H1 (cell line): ENCODE measurements at regions not wholly inside any gene's neighbourhood (a gene's known extent, or its start where the extent isn't known, plus 50 kb on each side); places are given as distances from the start of the nearest gene placed in this dataset.

Experiments
- CTCF ChIA-PET: fragments of 300-600 bp; sonication (Branson Sonifier 250); formaldehyde crosslinking; loops from one replicate; lab custom pipeline; 2021; ENCODE audit not compliant: partially characterized antibody; lab: Charles Lee
- POLR2A ChIA-PET: fragments of 300-600 bp; sonication (Branson Sonifier 250); formaldehyde crosslinking; loops from one replicate; lab custom pipeline; 2021; ENCODE audit warnings: inconsistent platforms; ENCODE audit not compliant: partially characterized antibody; lab: Charles Lee
- DNase-seq, 2 experiments: peaks; one replicate each; pipeline versions ENCODE4 v3.0.0 to v3.0.0-alpha.2; 2010 to 2022; ENCODE audit warnings: low spot score in 2 of 2, low read depth in 1 of 2, mixed read lengths in 1 of 2
- FAIRE-seq: peaks from 2 replicates; lab custom pipeline; 2011; peaks lifted over from hg19 to GRCh38; lab: Jason Lieb, UNC
- H2AFZ ChIP-seq: 2 replicates; pipeline ENCODE4 v1.8.1; 2012; ENCODE audit warnings: low read length, inconsistent platforms
- H2AK5ac ChIP-seq: 2 replicates; pipeline ENCODE4 v1.6.1; 2013; ENCODE audit warnings: low read depth, low read length
- H2BK120ac ChIP-seq: replicated peaks from 2 replicates; pipeline ENCODE3; 2013; ENCODE audit warnings: low read depth, low read length, inconsistent platforms
- H2BK12ac ChIP-seq: 2 replicates; pipeline ENCODE4 v1.6.1; 2013; ENCODE audit warnings: low read depth, low read length
- H2BK15ac ChIP-seq: 2 replicates; pipeline ENCODE4 v1.6.1; 2013; ENCODE audit warnings: low read length
- H2BK20ac ChIP-seq: 2 replicates; pipeline ENCODE4 v1.6.1; 2013; ENCODE audit warnings: low read length
- H2BK5ac ChIP-seq: 2 replicates; pipeline ENCODE4 v1.6.1; 2013; ENCODE audit warnings: low read depth, low read length
- H3K14ac ChIP-seq: 2 replicates; pipeline ENCODE4 v1.6.1; 2013; ENCODE audit warnings: inconsistent platforms; ENCODE audit not compliant: insufficient read length
- H3K18ac ChIP-seq: 2 replicates; pipeline ENCODE4 v1.6.1; 2013; ENCODE audit warnings: low read length; ENCODE audit errors: extremely low read depth
- H3K23ac ChIP-seq: 2 replicates; pipeline ENCODE4 v1.6.1; 2013; ENCODE audit warnings: inconsistent platforms; ENCODE audit not compliant: insufficient read length
- H3K23me2 ChIP-seq: 2 replicates; pipeline ENCODE4 v1.6.1; 2013; ENCODE audit warnings: low read depth, low read length
- H3K27ac ChIP-seq: 2 replicates; pipeline ENCODE4 v1.6.1; 2011; ENCODE audit warnings: low read depth, low read length, inconsistent platforms
- H3K27me3 ChIP-seq, 4 experiments: replicated peaks in 1 of 4; 1 replicate in 1 of 4; 2 replicates in 3 of 4; pipeline versions ENCODE4 v1.6.1 to v1.8.1; 2011 to 2013; ENCODE audit warnings: low read length in 3 of 4, mild to moderate bottlenecking in 3 of 4, inconsistent platforms in 2 of 4, mixed read lengths in 2 of 4, moderate library complexity in 1 of 4; ENCODE audit not compliant: control insufficient read depth in 3 of 4, insufficient read depth in 3 of 4; ENCODE audit errors: extremely low read depth in 1 of 4
- H3K36me3 ChIP-seq, 4 experiments: 2 replicates each; pipeline versions ENCODE4 v1.6.1 to v1.8.1; 2011 to 2013; ENCODE audit warnings: mild to moderate bottlenecking in 4 of 4, low read length in 3 of 4, moderate library complexity in 2 of 4, control low read depth in 1 of 4, inconsistent platforms in 1 of 4; ENCODE audit not compliant: insufficient read depth in 4 of 4, control insufficient read depth in 2 of 4
- H3K4ac ChIP-seq: replicated peaks from 2 replicates; pipeline ENCODE3; 2013; ENCODE audit warnings: low read length, low read depth, mixed read lengths, inconsistent platforms; ENCODE audit not compliant: insufficient read length
- H3K4me1 ChIP-seq, 4 experiments: replicated peaks in 1 of 4; 1 replicate in 1 of 4; 2 replicates in 3 of 4; pipeline versions ENCODE4 v1.6.1 to v1.8.1; 2011 to 2013; ENCODE audit warnings: low read length in 3 of 4, inconsistent platforms in 2 of 4, mixed read lengths in 1 of 4; ENCODE audit not compliant: insufficient read depth in 4 of 4, control insufficient read depth in 3 of 4
- H3K4me2 ChIP-seq, 2 experiments: 2 replicates each; pipeline versions ENCODE4 v1.6.1 to v1.8.1; 2011 to 2013; ENCODE audit warnings: low read depth in 2 of 2, low read length in 2 of 2, control low read depth in 1 of 2, inconsistent platforms in 1 of 2, mild to moderate bottlenecking in 1 of 2; ENCODE audit not compliant: insufficient read depth in 1 of 2
- H3K4me3 ChIP-seq, 4 experiments: fragments of 200-600, 300-600 bp in 1 of 4; sonication (generic), shearing (Covaris generic), sonication (Bioruptor Twin) in 1 of 4; 2 replicates each; pipeline versions ENCODE4 v1.5.1 to v1.8.1; 2011 to 2016; ENCODE audit warnings: low read length in 4 of 4, low read depth in 3 of 4, control low read depth in 2 of 4, inconsistent platforms in 2 of 4, mild to moderate bottlenecking in 2 of 4, mixed read lengths in 1 of 4, moderate library complexity in 1 of 4; ENCODE audit not compliant: insufficient read depth in 2 of 4; ENCODE audit errors: extremely low read depth in 1 of 4
- H3K56ac ChIP-seq: replicated peaks from 2 replicates; pipeline ENCODE3; 2013; ENCODE audit warnings: low read depth, mild to moderate bottlenecking, mixed read lengths, low read length, inconsistent platforms; ENCODE audit not compliant: insufficient read length
- H3K79me1 ChIP-seq: 2 replicates; pipeline ENCODE4 v1.6.1; 2013; ENCODE audit warnings: low read depth, low read length, control low read depth
- H3K79me2 ChIP-seq, 2 experiments: 2 replicates each; pipeline versions ENCODE4 v1.6.1 to v1.8.1; 2012 to 2013; ENCODE audit warnings: low read length in 2 of 2, mild to moderate bottlenecking in 2 of 2, inconsistent platforms in 1 of 2; ENCODE audit not compliant: insufficient read depth in 2 of 2, control insufficient read depth in 1 of 2
- H3K9ac ChIP-seq, 4 experiments: replicated peaks in 1 of 4; 1 replicate in 1 of 4; 2 replicates in 3 of 4; pipeline versions ENCODE4 v1.6.1 to v1.8.1; 2011 to 2013; ENCODE audit warnings: low read depth in 3 of 4, low read length in 3 of 4, control low read depth in 2 of 4, mild to moderate bottlenecking in 2 of 4, moderate library complexity in 2 of 4, inconsistent platforms in 1 of 4; ENCODE audit errors: extremely low read depth in 1 of 4
- H3K9me3 ChIP-seq, 2 experiments: 2 replicates each; pipeline versions ENCODE4 v1.6.1 to v1.8.1; 2012 to 2013; ENCODE audit warnings: mild to moderate bottlenecking in 2 of 2, moderate library complexity in 2 of 2, control low read depth in 1 of 2, inconsistent platforms in 1 of 2, low read depth in 1 of 2, low read length in 1 of 2, mixed read lengths in 1 of 2; ENCODE audit not compliant: insufficient read depth in 2 of 2
- H4K20me1 ChIP-seq, 2 experiments: replicated peaks in 1 of 2; 2 replicates each; pipeline versions ENCODE3 to v1.8.1; 2011 to 2013; ENCODE audit warnings: inconsistent platforms in 2 of 2, low read length in 2 of 2, mild to moderate bottlenecking in 1 of 2; ENCODE audit not compliant: insufficient read depth in 2 of 2, control insufficient read depth in 1 of 2
- H4K5ac ChIP-seq: 2 replicates; pipeline ENCODE4 v1.6.1; 2013; ENCODE audit warnings: low read length, low read depth, mixed read lengths, inconsistent platforms; ENCODE audit not compliant: insufficient read length
- H4K8ac ChIP-seq: 2 replicates; pipeline ENCODE4 v1.8.0; 2013; ENCODE audit warnings: mild to moderate bottlenecking, moderate library complexity, low read length, inconsistent platforms; ENCODE audit not compliant: insufficient read depth; ENCODE audit errors: extremely low read depth
- H4K91ac ChIP-seq: replicated peaks from 2 replicates; pipeline ENCODE3; 2013; ENCODE audit warnings: low read length, mixed read lengths, inconsistent platforms; ENCODE audit not compliant: insufficient read length
- BACH1 ChIP-seq: IDR thresholded peaks from 2 replicates; pipeline ENCODE4 v1.6.1; 2012; ENCODE audit warnings: low read length, improper control_type of control experiment
- GTF2F1 ChIP-seq: IDR thresholded peaks from 2 replicates; pipeline ENCODE4 v1.6.1; 2012; ENCODE audit warnings: low read depth, low read length, improper control_type of control experiment, borderline replicate concordance
- SP4 ChIP-seq: IDR thresholded peaks from 2 replicates; pipeline ENCODE4 v1.6.1; 2012; ENCODE audit warnings: low read length, inconsistent platforms
- TF ChIP-seq, protein P1 (sequence below): IDR thresholded peaks from 2 replicates; pipeline ENCODE4 v1.6.1; 2012; ENCODE audit warnings: inconsistent platforms

DNA sequence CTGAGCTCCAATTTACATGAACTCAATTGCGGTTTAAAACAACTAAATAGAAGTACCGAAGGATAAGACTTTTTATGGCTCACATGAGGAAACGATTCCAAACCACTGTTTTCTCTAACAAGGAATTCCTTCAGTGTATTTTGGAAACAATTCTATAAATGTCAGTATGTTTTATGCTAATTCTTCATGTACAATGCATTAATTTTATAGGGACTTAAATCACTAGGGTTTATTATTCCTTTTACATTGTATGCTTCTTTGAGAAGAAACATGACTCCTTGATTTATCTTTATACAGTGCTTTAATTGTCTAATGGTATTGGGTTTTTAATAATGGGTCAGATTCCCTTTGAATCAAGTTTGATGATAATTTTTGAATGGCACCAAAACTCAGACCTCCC lies 566.8 kb downstream of the EPHA4 start (continued):
- TF ChIP-seq BACH1 (no peak), SP4 (no peak)

- CTCF ChIA-PET: no interaction called here
These were observed 566.0 kb downstream of the EPHA4 start for GRCh38 chr2:221006084-221006483.

More at GRCh38 chr2:221006084-221006483, 566.0 kb downstream of the EPHA4 start:
- Histone ChIP-seq H3K79me1 (no peaks in the 10 kb centered on the region), H2BK12ac (no peak overlapping the region), H2BK20ac (no peak overlapping the region), H3K23me2 (no peaks in the 10 kb centered on the region; the same call in 1 of the 2 replicates), H3K9me3 (no peaks in the 10 kb centered on the region), H4K8ac (no peak overlapping the region), H3K9ac (no peak overlapping the region), H3K79me2 (no peaks in the 10 kb centered on the region), H4K5ac (no peak overlapping the region), H3K4me2 (no peak overlapping the region), H3K4ac (no peak overlapping the region), H2AFZ (no peak overlapping the region), H3K23ac (no peak overlapping the region), H2AK5ac (no peak overlapping the region), H4K20me1 (no peaks in the 10 kb centered on the region), H3K18ac (no peak overlapping the region), H4K91ac (no peak overlapping the region), H3K27ac (no peak overlapping the region), H3K27me3 (no peaks in the 10 kb centered on the region), H2BK120ac (no peak overlapping the region), H3K14ac (no peak overlapping the region), H2BK15ac (no peak overlapping the region), H3K36me3 (no peaks in the 10 kb centered on the region), H2BK5ac (no peak overlapping the region), H3K56ac (no peak overlapping the region), H3K4me3 (no peak overlapping the region), H3K4me1 (peaks cover 0 to 2% (median 0%) of the 10 kb centered on the region in 4 experiments; a peak in 2 of 7 replicates)
- DNase-seq (no peak), FAIRE-seq (no peak)
- POLR2A ChIA-PET: no interaction called here
- TF ChIP-seq GTF2F1: no peak
- TF ChIP-seq, protein P1, sequence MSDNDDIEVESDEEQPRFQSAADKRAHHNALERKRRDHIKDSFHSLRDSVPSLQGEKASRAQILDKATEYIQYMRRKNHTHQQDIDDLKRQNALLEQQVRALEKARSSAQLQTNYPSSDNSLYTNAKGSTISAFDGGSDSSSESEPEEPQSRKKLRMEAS: no peak
